Coronary artery (tissue), 2 donors: ENCODE measurements at regions not wholly inside any gene's neighbourhood (a gene's known extent, or its start where the extent isn't known, plus 50 kb on each side); places are given as distances from the start of the nearest gene placed in this dataset.
"Not testable (repeated sequence)": the region's sequence is repeated elsewhere in the genome, so short reads cannot be mapped to it uniquely, and the experiment has no call there.

ENCODE experiments used
- DNase-seq: peaks from one replicate; pipeline ENCODE4 v3.0.0-alpha.2; 2017; ENCODE audit warnings: low spot score
- H3K27ac ChIP-seq, 2 donors: fragments of 200-600 bp; sonication (generic); one replicate each; pipeline ENCODE4 v1.5.1; 2016 to 2019
- H3K4me3 ChIP-seq: fragments of 200-600 bp; sonication (generic); 2 replicates; pipeline ENCODE4 v1.5.1; 2016; ENCODE audit warnings: mild to moderate bottlenecking, moderate library complexity
- TF ChIP-seq, protein P1 (sequence below): fragments of 200-600 bp; sonication (generic); IDR thresholded peaks from one replicate; pipeline ENCODE4 v1.5.1; 2019; ENCODE audit warnings: antibody characterized with exemption

DNA sequence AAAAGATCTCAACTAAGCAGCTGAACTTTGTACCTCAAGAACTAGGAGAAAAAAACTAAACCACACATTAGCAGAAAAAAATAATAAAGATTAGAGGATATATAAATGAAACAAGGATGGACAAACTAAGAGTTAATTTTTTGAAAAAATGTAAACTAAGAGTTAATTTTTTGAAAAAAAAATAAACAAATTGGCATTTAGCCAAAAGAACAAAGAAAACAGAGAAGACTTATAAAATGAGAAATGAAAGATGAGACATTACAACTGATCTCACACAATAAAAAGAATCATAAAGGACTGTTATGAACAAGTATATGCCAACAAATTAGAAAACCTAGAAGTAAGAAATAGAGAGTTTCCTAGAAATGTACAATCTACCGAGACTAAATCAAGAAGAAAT lies 859.2 kb upstream of the GYPC start:
- H3K4me3 ChIP-seq: no peak overlapping the region
- DNase-seq: no peak
- TF ChIP-seq, protein P1, sequence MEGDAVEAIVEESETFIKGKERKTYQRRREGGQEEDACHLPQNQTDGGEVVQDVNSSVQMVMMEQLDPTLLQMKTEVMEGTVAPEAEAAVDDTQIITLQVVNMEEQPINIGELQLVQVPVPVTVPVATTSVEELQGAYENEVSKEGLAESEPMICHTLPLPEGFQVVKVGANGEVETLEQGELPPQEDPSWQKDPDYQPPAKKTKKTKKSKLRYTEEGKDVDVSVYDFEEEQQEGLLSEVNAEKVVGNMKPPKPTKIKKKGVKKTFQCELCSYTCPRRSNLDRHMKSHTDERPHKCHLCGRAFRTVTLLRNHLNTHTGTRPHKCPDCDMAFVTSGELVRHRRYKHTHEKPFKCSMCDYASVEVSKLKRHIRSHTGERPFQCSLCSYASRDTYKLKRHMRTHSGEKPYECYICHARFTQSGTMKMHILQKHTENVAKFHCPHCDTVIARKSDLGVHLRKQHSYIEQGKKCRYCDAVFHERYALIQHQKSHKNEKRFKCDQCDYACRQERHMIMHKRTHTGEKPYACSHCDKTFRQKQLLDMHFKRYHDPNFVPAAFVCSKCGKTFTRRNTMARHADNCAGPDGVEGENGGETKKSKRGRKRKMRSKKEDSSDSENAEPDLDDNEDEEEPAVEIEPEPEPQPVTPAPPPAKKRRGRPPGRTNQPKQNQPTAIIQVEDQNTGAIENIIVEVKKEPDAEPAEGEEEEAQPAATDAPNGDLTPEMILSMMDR: no peak
- no peak overlapping the region for H3K27ac ChIP-seq

GRCh38 chr2:125797192-125797591 lies 858.8 kb upstream of the GYPC start:
- no peak overlapping the region for H3K27ac ChIP-seq
- H3K4me3 ChIP-seq: no peak overlapping the region
- DNase-seq: no peak
- TF ChIP-seq, protein P1: no peak

DNA sequence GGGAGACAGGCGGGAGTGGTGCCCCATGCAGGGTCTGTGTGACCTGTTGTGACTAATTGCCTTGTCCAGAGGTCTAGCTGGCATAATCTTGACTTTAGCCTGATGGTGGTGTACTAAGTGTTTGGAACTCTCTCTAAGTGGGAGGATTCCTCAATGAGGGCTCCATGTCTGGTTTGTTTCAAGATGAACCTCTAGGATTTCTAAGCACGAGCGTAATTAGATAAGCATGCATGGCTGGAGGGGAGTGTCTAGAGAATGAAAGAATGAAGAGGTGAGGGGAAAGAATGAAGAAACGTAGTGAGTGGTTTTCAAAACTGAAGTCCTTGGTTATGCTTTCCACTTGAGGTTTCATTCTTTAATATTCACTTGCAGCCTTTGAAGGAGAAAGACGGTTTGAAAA lies 833.2 kb upstream of the GYPC start:
- no peak overlapping the region for H3K4me3 ChIP-seq
- H3K27ac ChIP-seq: no peak overlapping the region
- DNase-seq: no peak
- TF ChIP-seq, protein P1: no peak

DNA sequence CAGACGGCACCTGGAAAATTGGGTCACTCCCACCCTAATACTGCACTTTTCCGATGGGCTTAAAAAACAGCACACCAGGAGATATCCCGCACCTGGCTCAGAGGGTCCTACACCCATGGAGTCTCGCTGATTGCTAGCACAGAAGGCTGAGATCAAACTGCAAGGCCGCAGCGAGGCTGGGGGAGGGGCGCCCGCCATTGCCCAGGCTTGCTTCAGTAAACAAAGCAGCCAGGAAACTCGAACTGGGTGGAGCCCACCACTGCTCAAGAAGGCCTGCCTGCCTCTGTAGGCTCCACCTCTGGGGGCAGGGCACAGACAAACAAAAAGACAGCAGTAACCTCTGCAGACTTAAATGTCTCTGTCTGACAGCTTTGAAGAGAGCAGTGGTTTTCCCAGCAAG lies 830.2 kb upstream of the GYPC start:
- H3K27ac ChIP-seq, H3K4me3 ChIP-seq, DNase-seq: not testable (repeated sequence)

DNA sequence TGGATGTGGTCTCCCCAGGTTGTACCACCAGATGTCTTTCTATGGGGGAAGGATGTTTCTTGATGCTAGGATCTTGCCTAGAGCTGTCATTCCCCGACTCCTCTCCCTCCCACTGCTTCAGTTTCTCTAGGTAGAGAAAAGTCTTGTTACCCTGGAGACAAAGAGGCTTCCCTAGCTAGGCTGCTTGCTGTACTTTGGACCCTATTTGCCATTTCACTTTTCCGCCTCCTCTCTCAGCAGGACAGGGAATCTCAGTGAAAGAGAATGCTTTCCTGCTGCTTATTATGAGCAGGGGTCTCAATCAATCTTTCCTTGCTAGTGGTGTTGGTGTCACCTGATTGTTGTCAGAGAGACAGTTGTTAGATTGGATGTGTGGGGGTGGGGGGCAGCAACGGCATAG lies 818.8 kb upstream of the GYPC start:
- Histone ChIP-seq H3K27ac (no peak overlapping the region), H3K4me3 (no peak overlapping the region)
- TF ChIP-seq, protein P1: no peak
- DNase-seq: no peak

DNA sequence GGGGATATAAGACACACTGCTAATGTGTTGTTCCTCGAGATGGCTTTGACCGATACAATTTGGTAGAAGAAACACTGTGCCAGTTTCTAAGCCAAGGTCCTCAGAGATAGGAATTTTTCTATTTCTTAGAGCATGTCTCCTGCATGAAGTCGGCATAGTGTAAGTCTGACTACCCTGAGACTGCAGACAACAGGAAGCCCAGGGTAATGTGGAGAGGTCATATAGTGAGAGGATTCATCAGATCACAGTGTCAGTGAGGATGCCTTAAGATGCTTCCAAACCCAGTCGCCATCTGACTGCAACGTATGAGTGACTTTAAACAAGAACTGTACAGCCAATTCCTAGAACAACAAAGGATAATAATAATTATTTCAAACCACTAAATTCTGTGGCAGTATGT lies 818.3 kb upstream of the GYPC start:
- DNase-seq: no peak
- Histone ChIP-seq H3K27ac (no peak overlapping the region), H3K4me3 (no peak overlapping the region)
- TF ChIP-seq, protein P1: no peak

DNA sequence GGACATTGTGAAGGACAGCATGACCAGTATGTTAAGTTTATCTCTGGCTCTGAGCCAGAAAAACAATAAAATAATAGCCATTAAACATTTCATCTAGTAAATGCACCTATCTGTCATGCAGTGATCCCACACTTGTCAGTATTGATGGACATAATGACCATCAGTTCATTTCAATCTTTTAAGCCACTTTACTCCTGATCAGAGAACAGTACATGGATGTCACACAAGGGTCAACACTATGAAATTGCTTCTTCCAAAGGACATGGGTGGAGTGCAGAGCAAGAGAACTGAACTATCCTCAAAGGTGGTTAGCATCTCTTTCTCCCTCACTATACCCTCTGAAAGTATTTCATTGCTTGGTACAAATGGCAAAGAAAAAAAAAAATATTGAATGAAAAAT lies 816.0 kb upstream of the GYPC start:
- Histone ChIP-seq H3K4me3 (no peak overlapping the region), H3K27ac (no peak overlapping the region)
- no peak for DNase-seq
- TF ChIP-seq, protein P1: no peak

- TF ChIP-seq, protein P1: no peak
- no peak for DNase-seq
These were observed 813.9 kb upstream of the GYPC start for GRCh38 chr2:125842041-125842440.

More at GRCh38 chr2:125842041-125842440, 813.9 kb upstream of the GYPC start:
- Histone ChIP-seq H3K4me3 (no peak overlapping the region), H3K27ac (no peak overlapping the region)
